22Rv1 (cell line): ENCODE measurements at regions not wholly inside any gene's neighbourhood (a gene's known extent, or its start where the extent isn't known, plus 50 kb on each side); places are given as distances from the start of the nearest gene placed in this dataset.

Experiments
- CTCF ChIP-seq: fragments of 450-650 bp; IDR thresholded peaks from 2 replicates; pipeline ENCODE4 v1.5.1; 2017; ENCODE audit warnings: mild to moderate bottlenecking
- ZFX ChIP-seq: fragments of 450-650 bp; IDR thresholded peaks from 2 replicates; pipeline ENCODE4 v1.6.1; 2017; ENCODE audit warnings: antibody characterized with exemption, borderline replicate concordance

DNA sequence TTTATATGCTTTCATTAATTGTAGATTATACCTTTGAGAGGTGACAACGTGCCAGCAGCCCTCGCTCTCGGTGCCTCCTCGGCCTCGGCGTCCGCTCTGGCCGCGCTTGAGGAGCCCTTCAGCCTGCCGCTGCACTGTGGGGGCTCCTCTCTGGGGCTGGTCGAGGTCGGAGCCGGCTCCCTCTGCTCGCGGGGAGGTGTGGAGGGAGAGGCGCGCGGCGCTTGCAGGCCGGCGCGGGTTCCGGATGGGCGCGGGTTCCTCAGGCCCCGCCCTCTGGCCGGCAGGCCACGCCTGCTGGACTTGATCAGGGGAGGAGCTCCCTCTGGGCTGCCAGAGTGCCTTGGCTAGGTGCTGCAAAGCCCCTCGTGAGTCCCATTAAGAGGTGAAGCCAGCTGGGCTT lies 321.1 kb upstream of the PCDH18 start:
- no peak for TF ChIP-seq CTCF
- no peak for TF ChIP-seq ZFX
